Lower lobe of right lung (tissue), 2 donors: ENCODE measurements at regions not wholly inside any gene's neighbourhood (a gene's known extent, or its start where the extent isn't known, plus 50 kb on each side); places are given as distances from the start of the nearest gene placed in this dataset.

Experiments
- ATAC-seq, 2 donors: fragments of 200-7000 bp; cut with Tn5 transposase; one replicate each; pipeline ENCODE4 v1.9.1; 2020 to 2022; ENCODE audit warnings: mild to moderate bottlenecking in 2 of 2, moderate library complexity in 2 of 2
- DNase-seq: peaks from one replicate; pipeline ENCODE4 v3.0.0-alpha.2; 2020
- H3K27ac ChIP-seq: fragments of 200-600 bp; one replicate; pipeline ENCODE4 v1.8.0; 2022
- H3K27me3 ChIP-seq: fragments of 200-600 bp; one replicate; pipeline ENCODE4 v1.8.0; 2022; ENCODE audit warnings: low read depth
- H3K36me3 ChIP-seq: fragments of 200-600 bp; one replicate; pipeline ENCODE4 v1.8.0; 2022; ENCODE audit warnings: mild to moderate bottlenecking
- H3K4me1 ChIP-seq: fragments of 200-600 bp; one replicate; pipeline ENCODE4 v1.8.0; 2022
- H3K4me3 ChIP-seq: fragments of 200-600 bp; one replicate; pipeline ENCODE4 v1.8.0; 2022; ENCODE audit warnings: mild to moderate bottlenecking
- H3K9me3 ChIP-seq: fragments of 200-600 bp; one replicate; pipeline ENCODE4 v1.8.0; 2022
- CTCF ChIP-seq: fragments of 200-600 bp; IDR thresholded peaks from one replicate; pipeline ENCODE4 v1.8.0; 2022; ENCODE audit warnings: antibody characterized with exemption, mild to moderate bottlenecking
- intact Hi-C: fragments of 100-400 bp; cut with DNase I; formaldehyde crosslinking; loops from one replicate; pipeline ENCODE4 v1.11.0; 2022
- donor health status: DM: no; HTN: yes; CAD: no; lungs with severe emphysema.

- H3K9me3 ChIP-seq: no peaks in the 10 kb centered on the region
- no peak overlapping the region for H3K4me3 ChIP-seq
- ATAC-seq: no peak
Measured at GRCh38 chr18:27378431-27379095, 193.5 kb upstream of the CHST9 start.

GRCh38 chr18:27377251-27377650 is 192.1 kb upstream of the CHST9 start:
- no peak for ATAC-seq
- intact Hi-C loops: no loop called here
- H3K36me3 ChIP-seq: no peaks in the 10 kb centered on the region
- no peaks in the 10 kb centered on the region for H3K9me3 ChIP-seq
- H3K4me3 ChIP-seq: no peak overlapping the region
- no peak for DNase-seq
- no peaks in the 10 kb centered on the region for H3K27me3 ChIP-seq
- no peak overlapping the region for H3K27ac ChIP-seq
- TF ChIP-seq CTCF: no peak
- no peaks in the 10 kb centered on the region for H3K4me1 ChIP-seq

More at GRCh38 chr18:27378431-27379095, 193.5 kb upstream of the CHST9 start:
- intact Hi-C loops: no loop called here
- no peak overlapping the region for H3K27ac ChIP-seq
- no peak for DNase-seq
- H3K4me1 ChIP-seq: no peaks in the 10 kb centered on the region
- H3K27me3 ChIP-seq: no peaks in the 10 kb centered on the region
- TF ChIP-seq CTCF: no peak
- no peaks in the 10 kb centered on the region for H3K36me3 ChIP-seq

GRCh38 chr18:27372386-27372785 is 187.3 kb upstream of the CHST9 start:
- intact Hi-C loops: no loop called here
- Histone ChIP-seq H3K27ac (no peak overlapping the region), H3K4me1 (no peaks in the 10 kb centered on the region), H3K4me3 (no peak overlapping the region), H3K9me3 (no peaks in the 10 kb centered on the region), H3K27me3 (no peaks in the 10 kb centered on the region), H3K36me3 (no peaks in the 10 kb centered on the region)
- no peak for ATAC-seq
- no peak for DNase-seq
- TF ChIP-seq CTCF: no peak

- no peak for DNase-seq
- no peak for ATAC-seq
- Histone ChIP-seq H3K9me3 (no peaks in the 10 kb centered on the region), H3K27me3 (no peaks in the 10 kb centered on the region), H3K27ac (no peak overlapping the region), H3K4me1 (no peaks in the 10 kb centered on the region), H3K36me3 (no peaks in the 10 kb centered on the region), H3K4me3 (no peak overlapping the region)
- no peak for TF ChIP-seq CTCF
- intact Hi-C loops: no loop called here
Measured at GRCh38 chr18:27366665-27367064, 181.6 kb upstream of the CHST9 start.

- Histone ChIP-seq H3K36me3 (no peaks in the 10 kb centered on the region), H3K4me1 (no peaks in the 10 kb centered on the region), H3K4me3 (no peak overlapping the region), H3K9me3 (no peaks in the 10 kb centered on the region), H3K27me3 (no peaks in the 10 kb centered on the region), H3K27ac (no peak overlapping the region)
- DNase-seq: no peak
- no peak for ATAC-seq
- intact Hi-C loops: no loop called here
- no peak for TF ChIP-seq CTCF
Measured at GRCh38 chr18:27366151-27366550, 181.0 kb upstream of the CHST9 start.
